GM12891 (cell line): ENCODE measurements at regions not wholly inside any gene's neighbourhood (a gene's known extent, or its start where the extent isn't known, plus 50 kb on each side); places are given as distances from the start of the nearest gene placed in this dataset.

Experiments used
- PAX5 ChIP-seq: IDR thresholded peaks from 2 replicates; pipeline ENCODE4 v1.6.1; 2011; ENCODE audit warnings: low read length, moderate library complexity, mild to moderate bottlenecking; ENCODE audit not compliant: insufficient read depth, severe bottlenecking
- POLR2A ChIP-seq: IDR thresholded peaks from 2 replicates; pipeline ENCODE4 v1.6.1; 2011; ENCODE audit warnings: low read depth, low read length, control low read depth
- POLR2AphosphoS5 ChIP-seq: IDR thresholded peaks from 2 replicates; pipeline ENCODE4 v1.6.1; 2011; ENCODE audit warnings: low read depth, low read length, control low read depth
- POU2F2 ChIP-seq: IDR thresholded peaks from 2 replicates; pipeline ENCODE4 v1.6.1; 2011; ENCODE audit warnings: low read depth, mild to moderate bottlenecking, control low read depth, low read length, moderate library complexity
- SPI1 ChIP-seq: IDR thresholded peaks from 2 replicates; pipeline ENCODE4 v1.6.1; 2011; ENCODE audit warnings: low read depth, low read length, control low read depth
- TAF1 ChIP-seq: IDR thresholded peaks from 2 replicates; pipeline ENCODE4 v1.6.1; 2011; ENCODE audit warnings: low read depth, low read length, control low read depth

DNA sequence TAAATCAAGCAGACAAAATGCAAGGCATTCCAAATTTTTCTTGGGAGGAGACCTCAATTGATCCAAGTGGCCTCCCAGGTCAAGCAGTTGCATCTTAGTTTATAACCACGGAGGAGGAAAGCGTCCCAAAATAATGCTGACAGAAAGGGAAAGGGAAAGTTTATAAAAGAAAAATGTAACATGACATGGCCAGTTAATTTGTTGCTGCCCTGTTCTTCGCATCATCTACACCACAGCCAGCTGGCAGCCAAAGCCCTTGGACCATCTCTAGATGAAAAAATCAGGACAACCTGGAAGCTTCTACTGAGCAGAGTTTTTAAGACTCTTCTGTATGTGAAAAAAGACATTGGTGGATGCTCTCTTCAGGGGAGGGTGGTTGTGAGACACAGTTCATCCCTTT is 128.8 kb upstream of the FBXL7 start:
- no peak for TF ChIP-seq POLR2AphosphoS5
- TF ChIP-seq TAF1: no peak
- no peak for TF ChIP-seq POLR2A
- TF ChIP-seq SPI1: no peak
- no peak for TF ChIP-seq PAX5
- TF ChIP-seq POU2F2: no peak
